ENCODE measurements at regions not wholly inside any gene's neighbourhood (a gene's known extent, or its start where the extent isn't known, plus 50 kb on each side); places are given as distances from the start of the nearest gene placed in this dataset.
"Not testable (repeated sequence)": the region's sequence is repeated elsewhere in the genome, so short reads cannot be mapped to it uniquely, and the experiment has no call there.

- DNase-seq (ENCODE audit: low read depth), result no peak
Observed at GRCh38 chr7:109476409-109476808, 906.7 kb downstream of the DNAJB9 start.

GRCh38 chr7:109479388-109479787 is 909.7 kb downstream of the DNAJB9 start:
- DNase-seq (ENCODE audit: low read depth), result no peak

DNA sequence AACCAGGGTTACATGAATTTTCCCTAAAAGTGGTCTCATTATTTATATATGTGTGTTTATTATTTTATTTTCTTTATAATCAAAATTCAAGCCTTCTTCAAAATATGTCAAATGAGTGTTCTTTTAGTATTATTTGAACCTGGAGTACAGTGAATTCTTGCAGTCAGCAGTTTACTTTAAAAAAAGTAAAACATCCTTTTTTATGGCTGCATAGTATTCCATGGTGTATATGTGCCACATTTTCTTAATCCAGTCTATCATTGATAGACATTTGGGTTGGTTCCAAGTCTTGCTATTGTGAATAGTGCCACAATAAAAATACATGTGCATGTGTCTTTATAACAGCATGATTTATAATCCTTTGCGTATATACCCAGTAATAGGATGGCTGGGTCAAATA is 920.9 kb downstream of the DNAJB9 start:
- DNase-seq (ENCODE audit: low read depth), result not testable (repeated sequence)

- no peak for DNase-seq (ENCODE audit: low read depth)
Observed at GRCh38 chr7:109497053-109497452, 927.4 kb downstream of the DNAJB9 start.

DNA sequence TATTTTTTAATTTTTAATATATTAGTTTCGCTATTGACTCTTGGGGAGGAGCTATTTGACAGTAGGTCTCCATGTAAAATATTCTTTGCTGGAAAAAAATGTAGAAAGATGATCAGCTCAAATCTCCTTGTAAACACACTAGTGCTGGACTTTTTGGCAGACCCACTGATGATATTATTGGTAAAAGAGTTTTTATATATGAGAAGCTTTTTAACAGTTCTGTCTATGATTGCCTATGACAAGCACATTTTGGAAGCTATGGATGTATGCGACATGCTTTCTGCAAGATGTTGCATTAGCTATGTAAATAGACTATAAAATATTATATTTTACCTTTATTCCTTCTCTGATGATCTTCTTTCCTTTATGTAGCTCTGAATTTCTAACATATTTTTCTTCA is 928.5 kb downstream of the DNAJB9 start:
- DNase-seq (ENCODE audit: low read depth), result no peak

DNA sequence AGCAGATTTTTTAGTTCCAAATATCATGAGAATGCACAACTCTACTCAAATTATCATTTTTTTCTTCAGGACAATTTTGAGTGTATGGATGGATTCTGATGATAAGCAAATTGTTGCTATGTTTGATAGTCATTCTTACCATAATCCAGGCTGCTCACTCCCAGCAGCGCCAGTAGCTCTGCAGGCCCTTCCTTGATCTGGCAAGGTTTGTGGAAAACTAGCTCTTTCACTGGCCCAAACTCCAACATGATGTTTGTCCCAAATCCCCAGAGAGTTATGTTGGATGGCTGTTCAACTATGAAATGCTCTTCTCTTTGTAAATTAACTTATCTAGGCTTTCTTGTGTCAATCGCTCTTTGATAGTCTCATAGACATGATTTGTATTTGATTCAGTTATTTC is 933.7 kb downstream of the DNAJB9 start:
- no peak for DNase-seq (ENCODE audit: low read depth)

- no peak for DNase-seq (ENCODE audit: low read depth)
Observed at GRCh38 chr7:109522585-109522984, 952.9 kb downstream of the DNAJB9 start.

- no peak for DNase-seq (ENCODE audit: low read depth)
Observed at GRCh38 chr7:109527833-109528232, 958.2 kb downstream of the DNAJB9 start.

GRCh38 chr7:109529712-109530111 is 960.0 kb downstream of the DNAJB9 start:
- no peak for DNase-seq (ENCODE audit: low read depth)

DNA sequence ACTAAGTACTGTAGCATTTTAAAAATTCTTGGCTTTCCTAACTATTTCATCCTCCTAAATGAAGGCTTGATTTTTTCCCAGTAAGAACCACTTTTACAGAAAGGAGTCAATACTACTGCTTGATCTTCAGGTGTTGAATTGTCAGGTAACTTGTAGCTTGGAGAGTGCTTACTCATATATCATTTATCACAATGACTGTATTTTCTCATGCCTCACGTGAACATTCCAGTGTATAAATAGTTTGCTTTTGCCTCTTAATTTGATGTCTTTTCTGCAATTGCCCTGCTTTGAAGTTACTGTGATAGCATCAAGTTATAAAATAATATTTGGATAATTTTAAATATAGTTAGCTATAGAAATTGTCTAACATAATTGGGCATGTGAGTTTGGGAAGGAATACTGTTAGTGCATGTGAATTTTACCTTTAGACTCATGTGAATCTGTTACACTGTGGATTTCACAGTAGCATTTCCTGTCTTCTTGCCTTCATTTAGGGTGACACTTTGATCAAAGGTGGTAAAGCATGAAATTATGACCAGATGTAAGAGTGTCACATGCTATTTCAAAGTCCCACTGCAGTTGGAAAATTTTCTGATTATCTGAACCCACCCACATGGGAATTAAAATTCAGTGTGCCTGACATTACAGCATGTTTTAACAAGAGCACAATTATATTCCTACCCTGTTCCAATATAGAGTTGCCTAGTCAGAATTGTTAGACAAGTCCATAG is 962.8 kb downstream of the DNAJB9 start:
- no peak for DNase-seq (ENCODE audit: low read depth)

- DNase-seq (ENCODE audit: low read depth), result no peak
Observed at GRCh38 chr7:109545686-109546085, 976.0 kb downstream of the DNAJB9 start.

DNA sequence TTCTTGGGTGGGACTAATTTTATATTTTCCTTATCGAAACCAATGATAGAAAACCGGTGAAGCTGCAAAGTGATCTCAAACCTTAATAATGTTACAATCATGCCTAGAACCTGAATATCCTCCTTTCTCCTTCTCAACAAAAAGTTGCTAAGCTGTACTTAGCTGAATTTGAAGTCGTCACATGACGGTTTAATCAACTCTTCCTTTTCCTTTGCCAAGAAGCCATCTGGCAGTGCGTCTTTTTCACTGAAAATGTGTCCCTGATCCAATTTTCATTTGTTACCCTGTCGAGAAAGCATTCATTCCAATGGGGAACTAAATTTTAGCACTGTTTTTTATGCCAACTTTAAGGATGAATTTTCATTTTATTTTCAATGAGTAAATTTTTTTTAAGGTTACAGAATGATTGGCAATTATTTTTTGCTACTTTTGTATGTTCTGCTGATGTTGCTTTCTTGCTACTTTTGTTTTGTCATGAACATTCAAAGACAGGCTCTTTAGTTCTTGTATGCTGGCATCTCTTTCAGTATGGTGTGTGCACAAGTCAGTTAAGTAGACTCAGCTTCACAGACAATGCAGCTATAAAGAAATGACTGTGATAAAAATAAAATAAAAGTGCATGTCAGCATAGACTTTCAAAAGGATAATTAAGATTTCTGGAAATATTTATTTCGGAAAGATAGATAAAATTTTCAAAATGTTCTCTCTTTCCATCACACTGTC is 980.0 kb downstream of the DNAJB9 start:
- no peak for DNase-seq (ENCODE audit: low read depth)

DNA sequence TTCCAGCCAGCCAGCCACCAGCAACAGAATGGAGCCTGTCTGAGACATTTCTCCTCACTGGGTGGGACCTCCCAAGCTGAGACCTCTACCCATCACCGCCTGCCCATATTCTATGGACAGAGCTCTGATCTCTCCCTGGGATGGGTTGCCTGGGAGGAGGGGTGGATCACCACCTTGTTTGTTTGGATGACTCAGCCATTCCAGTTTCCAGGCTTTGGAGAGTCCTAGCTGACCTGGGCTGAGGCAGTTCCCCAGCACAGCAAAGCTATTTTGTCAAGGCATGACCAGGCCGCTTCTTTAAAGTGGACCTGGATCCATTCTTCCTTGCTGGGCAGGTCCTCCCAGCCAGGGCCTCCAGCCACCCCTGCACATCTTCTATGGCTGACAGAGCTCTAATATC is 982.3 kb downstream of the DNAJB9 start:
- DNase-seq (ENCODE audit: low read depth), result no peak

- no peak for DNase-seq (ENCODE audit: low read depth)
Observed at GRCh38 chr7:109577265-109577664, 1007.6 kb downstream of the DNAJB9 start.

GRCh38 chr7:109579901-109580300 is 1010.2 kb downstream of the DNAJB9 start:
- DNase-seq (ENCODE audit: low read depth), result no peak

DNA sequence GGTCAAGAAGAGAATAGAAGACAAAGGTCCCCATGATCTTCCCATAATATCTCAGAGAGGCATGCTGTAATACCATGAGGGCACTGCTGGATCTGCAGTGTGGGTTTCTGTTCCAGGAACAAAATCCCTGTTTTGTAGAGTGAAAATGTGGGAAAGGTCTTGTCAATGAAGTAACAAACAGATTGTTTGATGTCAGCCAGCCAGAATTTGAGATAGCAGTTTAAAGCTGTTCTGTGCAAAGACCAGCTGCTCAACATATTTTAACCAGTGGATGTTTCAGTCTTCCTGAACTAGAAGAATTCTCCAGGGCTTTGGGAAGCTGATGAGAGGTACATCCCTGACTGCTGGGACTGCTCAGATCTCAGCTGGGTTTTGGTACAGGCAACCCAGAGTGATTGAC is 1012.5 kb downstream of the DNAJB9 start:
- no peak for DNase-seq (ENCODE audit: low read depth)

- DNase-seq (ENCODE audit: low read depth), result not testable (repeated sequence)
Observed at GRCh38 chr7:109596948-109597347, 1027.3 kb downstream of the DNAJB9 start.

DNA sequence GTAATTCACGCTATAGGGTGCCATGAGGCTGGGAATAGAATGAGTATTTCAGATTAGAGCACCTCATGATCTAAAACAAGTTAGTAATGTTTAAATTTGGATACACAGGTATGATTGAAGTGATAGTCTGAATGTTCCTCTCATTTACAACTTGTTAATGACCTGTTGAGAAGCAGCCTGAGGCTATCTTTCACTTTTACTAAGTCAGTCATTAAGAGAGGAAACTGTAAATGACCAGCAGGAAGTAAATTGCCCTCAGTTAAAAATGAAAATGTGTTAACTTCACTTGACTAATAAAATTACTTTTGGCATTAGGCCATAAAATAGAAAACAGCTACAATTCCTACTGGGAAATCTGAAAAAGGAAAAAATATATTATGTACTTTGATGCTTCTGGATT is 1042.0 kb downstream of the DNAJB9 start:
- DNase-seq (ENCODE audit: low read depth), result no peak

- DNase-seq (ENCODE audit: low read depth), result no peak
Observed at GRCh38 chr7:109616551-109617069, 1046.9 kb downstream of the DNAJB9 start.

DNA sequence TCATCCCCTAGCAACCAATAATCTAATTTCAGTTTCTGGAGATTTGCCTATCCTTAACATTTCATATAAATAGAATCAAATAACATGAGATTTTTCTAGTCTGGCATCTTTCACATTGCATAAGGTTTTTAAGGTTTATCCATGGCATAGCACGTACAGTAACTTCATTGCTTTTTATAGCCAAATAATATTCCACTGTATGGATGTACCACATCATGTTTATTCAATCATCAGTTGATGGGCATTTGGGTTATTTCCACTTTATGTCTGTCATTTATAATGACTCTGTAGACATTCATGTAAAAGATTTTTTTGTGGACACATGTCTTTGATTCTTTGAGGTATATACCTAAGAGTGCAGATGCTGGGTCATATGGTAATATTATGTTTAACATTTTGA is 1052.6 kb downstream of the DNAJB9 start:
- no peak for DNase-seq (ENCODE audit: low read depth)

DNA sequence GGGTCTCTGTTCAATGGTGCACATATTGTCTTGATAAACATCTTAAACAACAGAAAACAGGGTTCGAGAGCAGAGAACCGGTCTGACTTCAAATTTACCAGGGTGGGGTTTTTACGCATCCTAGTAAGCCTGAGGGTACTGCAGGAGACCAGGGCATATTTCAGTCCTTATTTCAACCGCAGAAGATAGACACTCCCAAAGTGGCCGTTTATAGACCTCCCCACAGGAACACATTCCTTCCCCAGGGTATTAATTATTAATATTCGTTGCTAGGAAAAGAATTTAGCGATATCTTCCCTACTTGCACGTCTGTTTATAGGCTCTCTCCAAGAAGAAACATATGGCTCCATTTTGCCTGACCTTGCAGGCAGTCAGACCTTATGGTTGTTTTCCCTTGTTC is 1063.2 kb downstream of the DNAJB9 start:
- DNase-seq (ENCODE audit: low read depth), result not testable (repeated sequence)

DNA sequence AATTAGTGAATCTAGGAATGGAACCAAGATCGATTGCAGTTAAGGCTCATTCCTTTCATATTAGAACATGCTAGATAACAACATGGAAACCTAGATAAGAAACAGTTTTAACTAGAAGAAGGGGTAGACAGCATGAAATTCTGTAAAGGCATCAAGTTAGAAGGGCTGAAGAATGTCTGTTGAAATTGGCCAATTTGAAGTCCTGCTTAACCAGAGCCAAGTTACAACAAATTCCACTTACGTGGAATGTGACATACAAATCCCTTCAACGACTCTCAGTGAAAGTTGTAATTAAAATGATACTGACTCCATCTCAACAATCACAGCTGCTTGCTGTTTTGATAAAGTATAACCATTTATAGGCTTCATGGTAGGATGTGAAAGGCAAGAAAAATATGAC is 1065.7 kb downstream of the DNAJB9 start:
- DNase-seq (ENCODE audit: low read depth), result no peak

GRCh38 chr7:109637428-109637990 is 1067.8 kb downstream of the DNAJB9 start:
- DNase-seq (ENCODE audit: low read depth), result no peak
